ENCODE measurements at regions not wholly inside any gene's neighbourhood (a gene's known extent, or its start where the extent isn't known, plus 50 kb on each side); places are given as distances from the start of the nearest gene placed in this dataset.

- no peak for DNase-seq
These were observed 548.9 kb downstream of the QKI start for GRCh38 chr6:163963205-163964120.

- no peak for DNase-seq
These were observed 548.2 kb downstream of the QKI start for GRCh38 chr6:163962627-163963117.

- no peak for DNase-seq
These were observed 545.6 kb downstream of the QKI start for GRCh38 chr6:163960128-163960527.

GRCh38 chr6:163958646-163959045 lies 544.1 kb downstream of the QKI start:
- peak; percentile 32 for DNase-seq

GRCh38 chr6:163956571-163957407 lies 542.3 kb downstream of the QKI start:
- peak; percentile 33 for DNase-seq

GRCh38 chr6:163955756-163956155 lies 541.2 kb downstream of the QKI start:
- DNase-seq: no peak

- DNase-seq: peak; percentile 63
These were observed 540.6 kb downstream of the QKI start for GRCh38 chr6:163955096-163955495.

GRCh38 chr6:163954088-163954775 lies 539.7 kb downstream of the QKI start:
- DNase-seq: no peak

GRCh38 chr6:163952005-163952404 lies 537.5 kb downstream of the QKI start:
- no peak for DNase-seq

GRCh38 chr6:163951326-163951725 lies 536.8 kb downstream of the QKI start:
- DNase-seq: no peak

GRCh38 chr6:163950159-163950558 lies 535.6 kb downstream of the QKI start:
- DNase-seq: no peak

GRCh38 chr6:163949431-163949830 lies 534.9 kb downstream of the QKI start:
- no peak for DNase-seq

GRCh38 chr6:163948250-163948649 lies 533.7 kb downstream of the QKI start:
- DNase-seq: no peak

- DNase-seq: no peak
These were observed 532.8 kb downstream of the QKI start for GRCh38 chr6:163947276-163947675.

- DNase-seq: no peak
These were observed 531.9 kb downstream of the QKI start for GRCh38 chr6:163946437-163946836.

GRCh38 chr6:163945808-163946207 lies 531.3 kb downstream of the QKI start:
- DNase-seq: no peak

- DNase-seq: no peak
These were observed 530.4 kb downstream of the QKI start for GRCh38 chr6:163944897-163945296.

GRCh38 chr6:163943607-163944385 lies 529.3 kb downstream of the QKI start:
- DNase-seq: no peak

- no peak for DNase-seq
These were observed 528.3 kb downstream of the QKI start for GRCh38 chr6:163942790-163943189.

GRCh38 chr6:163941624-163941976 lies 527.1 kb downstream of the QKI start:
- no peak for DNase-seq

GRCh38 chr6:163940705-163941623 lies 526.4 kb downstream of the QKI start:
- no peak for DNase-seq
